ENCODE measurements at regions not wholly inside any gene's neighbourhood (a gene's known extent, or its start where the extent isn't known, plus 50 kb on each side); places are given as distances from the start of the nearest gene placed in this dataset.

DNA sequence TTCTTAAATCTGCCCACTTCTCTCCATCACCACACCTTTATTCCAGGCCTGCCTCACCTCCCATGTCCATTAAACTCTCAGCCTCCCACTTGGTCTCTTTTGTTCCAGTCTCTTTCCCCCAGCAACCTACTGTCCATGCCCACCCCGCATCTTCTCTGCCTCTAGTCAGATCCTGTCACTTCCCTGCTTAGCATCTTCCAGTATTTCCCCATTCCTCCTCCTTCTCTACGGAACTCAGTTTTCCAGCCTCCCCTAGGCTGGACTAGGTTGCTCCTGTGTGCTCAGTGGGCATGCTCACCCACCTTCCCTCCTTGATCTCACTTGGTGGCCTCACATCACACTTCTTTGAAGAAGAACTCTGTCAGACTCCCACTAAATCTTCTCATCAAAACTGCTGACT is 179.8 kb downstream of the BAMBI start:
- H3K36me3 ChIP-seq, result no peaks in the 10 kb centered on the region

DNA sequence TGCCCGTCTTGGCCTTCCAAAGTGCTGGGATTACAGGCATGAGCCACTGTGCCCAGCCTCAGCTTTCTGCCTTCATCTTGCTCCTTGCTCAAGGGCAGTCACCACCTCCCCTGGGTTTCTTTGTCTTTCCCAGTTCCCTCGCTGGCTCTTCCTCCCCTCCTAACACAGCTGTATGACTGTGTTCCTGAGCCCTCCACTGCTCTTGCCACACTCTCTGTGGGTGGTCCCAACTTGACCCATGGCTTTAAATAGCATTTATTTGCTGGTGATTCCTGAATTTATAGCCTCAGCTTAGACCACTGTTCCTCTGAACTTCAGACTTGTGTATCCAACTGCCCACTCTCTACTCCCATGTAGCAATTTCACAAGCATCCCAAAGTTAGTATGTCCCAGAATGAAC is 181.3 kb downstream of the BAMBI start:
- Histone ChIP-seq H3K27ac (no peak overlapping the region), H3K27me3 (no peaks in the 10 kb centered on the region), H3K4me1 (no peaks in the 10 kb centered on the region), H3K4me3 (no peak overlapping the region), H3K9me3 (no peaks in the 10 kb centered on the region), H3K36me3 (no peaks in the 10 kb centered on the region)
- TF ChIP-seq POLR2A (IDR thresholded peaks at IDR 0.05) (no peak), EP300 (IDR thresholded peaks at IDR 0.05) (no peak)
- TF ChIP-seq, protein P1, sequence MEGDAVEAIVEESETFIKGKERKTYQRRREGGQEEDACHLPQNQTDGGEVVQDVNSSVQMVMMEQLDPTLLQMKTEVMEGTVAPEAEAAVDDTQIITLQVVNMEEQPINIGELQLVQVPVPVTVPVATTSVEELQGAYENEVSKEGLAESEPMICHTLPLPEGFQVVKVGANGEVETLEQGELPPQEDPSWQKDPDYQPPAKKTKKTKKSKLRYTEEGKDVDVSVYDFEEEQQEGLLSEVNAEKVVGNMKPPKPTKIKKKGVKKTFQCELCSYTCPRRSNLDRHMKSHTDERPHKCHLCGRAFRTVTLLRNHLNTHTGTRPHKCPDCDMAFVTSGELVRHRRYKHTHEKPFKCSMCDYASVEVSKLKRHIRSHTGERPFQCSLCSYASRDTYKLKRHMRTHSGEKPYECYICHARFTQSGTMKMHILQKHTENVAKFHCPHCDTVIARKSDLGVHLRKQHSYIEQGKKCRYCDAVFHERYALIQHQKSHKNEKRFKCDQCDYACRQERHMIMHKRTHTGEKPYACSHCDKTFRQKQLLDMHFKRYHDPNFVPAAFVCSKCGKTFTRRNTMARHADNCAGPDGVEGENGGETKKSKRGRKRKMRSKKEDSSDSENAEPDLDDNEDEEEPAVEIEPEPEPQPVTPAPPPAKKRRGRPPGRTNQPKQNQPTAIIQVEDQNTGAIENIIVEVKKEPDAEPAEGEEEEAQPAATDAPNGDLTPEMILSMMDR (IDR thresholded peaks at IDR 0.05), result no peak
- 75 to 78% methylated on average over 2 of the region's 2 CpGs for WGBS, 2 donors
- no peak for DNase-seq (ENCODE audit: low spot score in 2 of 2)

More for the DNA sequence above, 179.8 kb downstream of the BAMBI start:
- H3K4me3 ChIP-seq, result no peak overlapping the region
- H3K27me3 ChIP-seq, result no peaks in the 10 kb centered on the region
- 94 to 98% methylated on average over 2 of the region's 2 CpGs for WGBS, 2 donors
- H3K27ac ChIP-seq, result no peak overlapping the region
- TF ChIP-seq, protein P1 (IDR thresholded peaks at IDR 0.05), result no peak
- TF ChIP-seq POLR2A (IDR thresholded peaks at IDR 0.05), result no peak
- no peak for TF ChIP-seq EP300 (IDR thresholded peaks at IDR 0.05)
- peaks cover 0 to 8% (median 0%) of the 10 kb centered on the region in 4 donors for H3K4me1 ChIP-seq
- no peaks in the 10 kb centered on the region for H3K9me3 ChIP-seq
- no peak for DNase-seq (ENCODE audit: low spot score in 2 of 2)

DNA sequence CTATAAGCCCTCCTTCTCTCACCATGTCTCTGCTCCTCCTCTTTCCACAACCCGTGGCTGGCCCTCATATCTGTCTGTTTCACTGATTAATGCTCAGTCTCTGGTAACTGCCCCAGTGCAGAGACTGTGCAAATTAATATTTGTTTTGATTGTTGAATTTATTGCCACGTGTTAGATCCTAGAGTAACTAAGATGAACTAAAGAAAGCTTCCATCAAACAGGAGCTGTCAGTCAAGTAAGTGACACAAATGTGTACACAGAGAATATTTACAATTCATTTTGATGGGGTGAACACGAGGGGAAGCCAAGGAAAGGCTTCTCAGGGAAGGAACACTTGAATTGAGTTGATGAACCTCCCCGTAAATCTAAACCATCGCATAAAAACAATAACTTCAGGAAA is 182.5 kb downstream of the BAMBI start:
- WGBS, 2 donors, result 64 to 69% methylated on average over 5 of the region's 5 CpGs
- H3K36me3 ChIP-seq, result no peaks in the 10 kb centered on the region
- no peaks in the 10 kb centered on the region for H3K4me1 ChIP-seq
- TF ChIP-seq POLR2A (IDR thresholded peaks at IDR 0.05), result no peak
- TF ChIP-seq, protein P1 (IDR thresholded peaks at IDR 0.05), result no peak
- TF ChIP-seq EP300 (IDR thresholded peaks at IDR 0.05), result no peak
- no peaks in the 10 kb centered on the region for H3K27me3 ChIP-seq
- no peaks in the 10 kb centered on the region for H3K9me3 ChIP-seq
- H3K4me3 ChIP-seq, result no peak overlapping the region
- no peak overlapping the region for H3K27ac ChIP-seq
- DNase-seq (ENCODE audit: low spot score in 2 of 2), result no peak

DNA sequence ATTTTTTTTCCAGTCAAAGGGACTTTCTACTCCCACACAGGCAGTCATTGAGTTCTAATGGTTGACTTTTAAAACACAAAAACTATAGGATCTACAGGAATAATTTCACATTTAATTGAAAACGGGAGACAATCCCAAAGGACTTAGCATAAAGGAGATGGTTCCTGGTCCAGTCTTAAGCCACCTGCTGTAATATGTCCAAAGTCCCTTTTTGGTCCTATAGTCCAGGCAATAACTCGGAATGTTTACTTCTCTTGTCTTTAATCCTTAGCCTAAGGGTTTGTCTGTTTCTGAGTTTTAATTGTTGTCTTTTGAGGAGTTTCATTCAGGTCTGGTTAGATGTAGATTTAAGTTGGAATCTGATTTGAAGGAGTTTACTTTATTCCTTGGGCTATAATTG is 184.9 kb downstream of the BAMBI start:
- Histone ChIP-seq H3K27me3 (no peaks in the 10 kb centered on the region), H3K27ac (no peak overlapping the region), H3K4me3 (no peak overlapping the region), H3K9me3 (no peaks in the 10 kb centered on the region), H3K4me1 (no peaks in the 10 kb centered on the region), H3K36me3 (no peaks in the 10 kb centered on the region)
- TF ChIP-seq POLR2A (IDR thresholded peaks at IDR 0.05), result no peak
- TF ChIP-seq, protein P1 (IDR thresholded peaks at IDR 0.05), result no peak
- TF ChIP-seq EP300 (IDR thresholded peaks at IDR 0.05), result no peak
- 83 to 90% methylated on average over 2 of the region's 2 CpGs for WGBS, 2 donors
- DNase-seq (ENCODE audit: low spot score in 2 of 2), result no peak

DNA sequence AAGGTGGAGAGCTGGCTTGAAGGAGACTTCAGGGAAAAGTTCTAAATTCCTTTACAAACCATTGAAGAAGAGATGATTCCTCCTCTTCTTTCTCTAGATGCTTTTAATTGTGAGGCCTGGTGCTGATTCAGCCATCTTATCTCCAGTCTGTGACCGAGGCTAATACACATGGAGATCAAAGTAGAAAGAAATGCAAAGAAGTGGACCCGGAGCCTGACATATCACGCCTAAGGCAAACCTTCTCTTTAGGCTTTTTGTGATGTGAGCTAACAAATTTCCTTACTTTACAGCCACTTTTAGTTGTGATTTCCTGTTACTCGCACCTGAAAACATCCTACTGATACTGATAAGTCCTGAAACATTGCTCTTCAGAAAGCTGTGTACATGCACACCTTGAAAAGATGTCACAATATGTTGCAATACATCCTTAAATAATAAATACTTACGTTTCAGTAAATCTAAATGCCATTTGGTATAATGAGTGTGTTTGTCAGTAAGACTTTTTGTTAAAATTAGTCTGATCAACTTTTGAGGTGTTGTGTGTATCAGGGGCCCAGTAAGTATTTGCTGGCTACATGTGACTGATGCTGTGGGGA is 192.4 kb downstream of the BAMBI start:
- Histone ChIP-seq H3K27ac (no peak overlapping the region), H3K4me1 (no peaks in the 10 kb centered on the region), H3K4me3 (no peak overlapping the region), H3K27me3 (no peaks in the 10 kb centered on the region), H3K9me3 (no peaks in the 10 kb centered on the region), H3K36me3 (no peaks in the 10 kb centered on the region)
- no peak for TF ChIP-seq EP300 (IDR thresholded peaks at IDR 0.05)
- no peak for TF ChIP-seq POLR2A (IDR thresholded peaks at IDR 0.05)
- TF ChIP-seq, protein P1 (IDR thresholded peaks at IDR 0.05), result no peak
- DNase-seq (ENCODE audit: low spot score in 2 of 2), result no peak
- WGBS, 2 donors, result 66 to 71% methylated on average over 5 of the region's 5 CpGs

All from tibial nerve (tissue), 4 donors.